HG03442 (cell line): ENCODE measurements at regions not wholly inside any gene's neighbourhood (a gene's known extent, or its start where the extent isn't known, plus 50 kb on each side); places are given as distances from the start of the nearest gene placed in this dataset.

Experiments used
- ATAC-seq: cut with Tn5 transposase; IDR thresholded peaks from one replicate; pipeline ENCODE4 v1.9.1; 2021; ENCODE audit warnings: mild to moderate bottlenecking, moderate library complexity; ENCODE audit not compliant: unreplicated experiment

DNA sequence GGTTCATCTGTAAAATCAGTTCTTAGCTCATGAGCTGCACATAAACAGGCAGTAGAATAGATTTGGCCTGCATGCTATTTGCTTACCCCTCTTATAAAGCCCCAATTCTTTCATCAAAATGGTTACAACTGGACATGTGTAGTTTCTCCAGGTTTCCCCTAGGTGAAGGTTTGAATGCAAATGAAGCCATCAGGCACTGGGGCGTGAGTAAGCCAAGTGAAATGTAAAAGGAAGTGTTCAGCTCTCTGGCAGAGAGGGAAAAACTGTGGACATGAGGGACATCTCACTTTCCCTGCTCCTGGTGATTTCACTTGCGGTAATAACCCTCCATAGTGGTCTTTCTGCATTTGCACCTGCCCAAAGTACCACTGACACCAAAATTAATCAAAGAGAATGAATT lies 1402.3 kb upstream of the LRRTM1 start:
- no peak for ATAC-seq

DNA sequence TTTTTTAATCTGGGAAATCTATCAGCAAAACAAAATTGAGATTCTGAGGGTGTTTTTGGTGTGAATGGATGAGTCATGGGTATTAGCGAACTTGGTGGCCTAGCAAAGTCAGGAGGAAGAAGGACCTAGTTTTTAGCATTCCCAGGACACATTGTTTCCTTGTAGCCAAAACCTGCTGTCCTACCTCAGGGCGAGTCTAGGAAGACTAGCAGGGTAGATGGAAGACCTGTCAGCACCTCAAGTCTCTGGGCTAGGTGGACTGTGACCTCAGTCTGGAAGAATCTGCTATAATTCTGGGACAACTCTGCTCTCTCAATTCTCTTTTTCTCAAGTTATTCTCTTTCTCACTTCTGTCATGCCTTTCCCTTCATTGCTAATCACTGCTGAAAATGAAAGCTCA lies 1399.3 kb upstream of the LRRTM1 start:
- no peak for ATAC-seq

DNA sequence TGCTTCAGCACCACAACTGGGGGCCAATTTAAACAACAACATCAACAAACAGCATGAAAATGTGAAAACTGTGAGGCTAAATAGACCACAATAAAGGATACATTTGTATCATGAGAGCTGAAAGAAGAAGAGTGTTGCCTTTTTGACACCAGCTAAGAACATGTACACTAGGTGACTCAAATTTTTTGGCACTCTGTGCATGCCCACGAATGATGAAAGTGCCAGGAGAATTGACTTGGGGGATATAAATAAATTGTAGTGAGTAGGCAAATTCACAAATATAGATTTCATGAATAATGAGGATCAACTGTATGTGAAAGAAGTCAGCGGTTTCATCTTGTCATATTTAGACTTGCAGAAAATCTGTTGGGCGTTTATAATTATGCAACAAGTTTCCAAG lies 1388.0 kb upstream of the LRRTM1 start:
- ATAC-seq, result no peak

DNA sequence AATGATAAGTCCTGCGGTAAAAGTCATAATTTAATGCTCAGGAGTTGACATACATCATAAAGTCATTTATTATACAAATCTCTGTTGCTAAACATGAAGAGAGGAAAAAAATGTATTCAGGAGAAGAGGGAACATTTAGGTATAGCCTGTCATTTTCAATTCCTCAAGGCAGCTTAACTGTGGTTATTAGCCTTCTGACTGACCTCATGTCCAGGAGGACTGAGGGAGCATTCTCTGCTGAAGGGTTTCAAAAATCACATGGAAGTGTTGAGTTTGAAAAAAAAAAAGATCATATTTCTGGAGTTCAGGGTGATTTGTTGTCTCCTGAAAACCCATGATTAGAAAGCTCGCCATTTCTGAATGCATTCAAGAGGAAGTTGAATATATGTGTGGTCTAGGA lies 1371.1 kb upstream of the LRRTM1 start:
- no peak for ATAC-seq

DNA sequence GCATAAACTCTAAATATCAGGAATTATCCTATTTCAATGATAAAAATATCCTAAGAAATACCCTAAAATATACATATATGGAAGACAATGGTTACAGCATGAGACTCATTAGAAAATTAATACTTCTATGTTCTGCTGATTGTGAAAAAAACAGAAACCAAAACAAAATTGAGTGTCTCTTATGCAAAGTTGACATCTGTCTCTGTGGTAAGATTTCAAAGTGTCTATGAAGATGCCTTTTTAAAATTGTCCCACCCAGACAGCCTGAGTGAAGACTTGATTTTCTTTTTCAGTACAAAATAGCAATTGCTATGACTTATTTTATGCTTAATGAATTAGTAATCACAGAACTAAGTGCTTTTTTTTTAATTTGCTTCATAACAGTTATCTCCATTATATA lies 1368.4 kb upstream of the LRRTM1 start:
- no peak for ATAC-seq

DNA sequence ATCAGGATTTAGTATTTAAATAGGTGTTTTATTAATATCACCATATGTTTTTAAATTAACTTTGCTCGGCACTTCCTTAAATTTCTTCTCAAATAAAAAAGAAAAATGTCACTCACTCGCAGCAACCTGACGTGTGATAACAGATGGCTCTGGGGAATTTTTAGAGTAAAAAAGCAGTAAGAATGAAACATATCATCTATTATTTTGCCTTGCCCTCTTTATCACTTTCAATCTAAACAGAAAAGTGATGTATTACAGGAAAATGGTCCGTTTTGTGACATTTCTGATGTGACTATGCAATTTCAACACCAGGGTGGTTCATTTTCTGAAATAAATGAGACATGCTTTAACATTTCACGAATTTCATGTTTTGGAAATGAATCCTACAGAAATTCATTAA lies 1368.0 kb upstream of the LRRTM1 start:
- no peak for ATAC-seq

DNA sequence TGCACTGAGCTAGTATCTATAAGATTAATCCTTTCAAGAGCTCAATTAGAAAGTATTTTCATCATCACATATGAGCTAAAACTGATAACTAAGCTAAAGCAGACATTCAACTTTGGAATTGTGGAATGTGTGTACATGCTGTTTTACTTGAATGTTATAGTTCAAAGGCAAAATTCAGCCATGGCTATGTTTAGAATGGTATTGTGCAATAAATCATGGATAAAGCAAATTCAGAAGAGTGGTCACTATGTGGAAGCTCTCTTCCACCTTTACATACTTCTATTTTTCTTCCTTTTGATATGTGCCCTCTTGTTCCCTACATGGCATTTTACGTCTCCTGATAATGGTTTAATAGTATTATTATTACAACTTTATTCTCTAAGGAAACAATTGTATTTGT lies 1366.3 kb upstream of the LRRTM1 start:
- ATAC-seq, result no peak

DNA sequence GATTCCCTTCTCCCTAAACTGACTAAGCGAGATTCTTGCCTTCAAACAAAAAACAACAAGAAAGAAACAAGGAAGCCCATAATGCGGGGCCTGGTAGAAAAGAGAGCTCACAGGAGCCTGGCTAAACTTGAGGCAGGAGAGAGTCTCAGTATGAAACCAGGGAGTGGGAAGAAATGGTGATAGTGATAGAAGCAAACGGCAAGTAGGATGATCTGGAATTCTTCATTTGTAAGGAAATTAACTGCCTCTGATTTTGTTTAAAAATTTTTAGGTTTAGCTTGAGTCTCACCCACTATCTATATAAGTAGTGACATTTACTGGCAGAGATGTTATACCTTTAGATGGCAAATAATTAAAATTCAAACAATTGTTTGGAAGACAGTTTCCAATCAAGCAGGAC lies 1356.5 kb upstream of the LRRTM1 start:
- no peak for ATAC-seq

DNA sequence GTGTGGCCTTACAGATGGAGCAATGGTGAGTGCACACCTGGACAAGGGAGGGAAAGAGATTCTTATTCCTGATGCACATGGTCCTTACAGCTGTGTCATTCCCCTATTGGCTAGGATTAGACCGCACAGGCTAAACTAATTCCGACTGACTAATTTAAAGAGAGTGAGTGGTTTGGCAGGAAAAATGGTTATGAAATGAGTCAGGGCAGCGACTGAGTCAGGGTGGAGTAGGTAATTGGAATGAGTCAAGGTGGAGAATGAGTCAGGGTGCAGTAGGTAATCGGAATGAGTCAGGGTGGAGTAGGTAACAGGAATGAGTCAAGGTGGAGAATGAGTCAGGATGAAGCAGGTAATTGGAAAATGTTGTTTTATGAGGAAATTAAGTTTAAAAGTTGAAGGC lies 1353.7 kb upstream of the LRRTM1 start:
- no peak for ATAC-seq

DNA sequence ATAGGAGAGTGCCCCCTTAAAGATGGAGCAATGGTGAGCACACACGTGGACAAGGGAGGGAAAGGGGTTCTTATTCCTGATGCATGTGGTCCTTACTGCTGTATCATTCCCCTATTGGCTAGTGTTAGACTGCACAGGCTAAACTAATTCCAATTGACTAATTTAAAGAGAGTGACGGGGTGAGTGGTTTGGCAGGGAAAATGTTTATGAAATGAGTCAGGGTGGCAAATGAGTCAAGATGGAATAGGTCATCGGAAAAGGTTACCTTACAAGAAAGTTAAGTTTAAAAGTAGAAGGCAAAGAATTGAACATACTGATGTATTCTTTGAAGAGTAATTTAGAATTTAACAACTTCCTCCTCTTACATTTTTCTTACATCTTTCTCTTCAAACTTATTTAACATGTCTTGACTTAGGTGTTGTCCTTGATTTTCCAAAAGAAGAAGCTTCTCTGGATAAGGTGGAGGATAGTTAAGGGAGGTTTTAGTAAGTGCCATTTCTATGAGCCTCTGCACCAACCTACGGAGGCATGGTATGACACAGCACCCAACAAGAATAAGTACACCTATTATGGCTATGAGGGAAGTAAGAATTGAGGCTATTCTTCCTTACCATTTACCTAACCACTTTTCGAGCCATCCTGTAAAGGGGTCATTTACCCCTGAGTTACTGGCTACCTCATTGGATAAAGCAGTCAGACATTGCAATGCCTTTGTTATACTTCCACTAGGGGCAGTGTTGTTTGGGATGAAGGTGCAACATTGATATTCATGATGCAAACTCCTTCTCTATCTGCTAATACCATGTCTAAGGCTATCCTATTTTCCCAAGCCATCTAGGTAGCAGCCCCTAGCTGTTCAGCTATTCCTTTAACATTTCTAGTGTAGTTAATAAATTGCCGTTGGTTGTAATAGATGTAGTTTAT lies 1345.8 kb upstream of the LRRTM1 start:
- no peak for ATAC-seq

DNA sequence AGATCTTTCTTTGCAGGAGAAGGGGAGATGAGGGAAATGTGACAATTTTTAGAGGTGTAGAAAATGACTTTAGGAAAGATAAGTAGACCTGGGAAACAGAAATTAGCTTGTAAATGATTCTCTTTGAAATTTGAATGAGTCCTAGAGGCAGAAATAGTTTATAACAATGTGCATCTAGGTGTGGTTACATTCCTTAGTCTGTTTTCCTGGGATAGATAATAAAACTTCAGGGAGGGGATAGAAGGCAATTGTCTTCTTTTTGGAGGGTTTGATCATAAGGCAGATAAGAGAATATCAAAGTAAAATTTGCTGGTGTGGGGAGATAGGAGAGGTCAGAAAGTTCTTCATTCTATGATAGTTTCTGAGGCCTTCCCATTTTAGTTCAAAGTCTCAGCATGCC lies 1344.3 kb upstream of the LRRTM1 start:
- ATAC-seq, result no peak

DNA sequence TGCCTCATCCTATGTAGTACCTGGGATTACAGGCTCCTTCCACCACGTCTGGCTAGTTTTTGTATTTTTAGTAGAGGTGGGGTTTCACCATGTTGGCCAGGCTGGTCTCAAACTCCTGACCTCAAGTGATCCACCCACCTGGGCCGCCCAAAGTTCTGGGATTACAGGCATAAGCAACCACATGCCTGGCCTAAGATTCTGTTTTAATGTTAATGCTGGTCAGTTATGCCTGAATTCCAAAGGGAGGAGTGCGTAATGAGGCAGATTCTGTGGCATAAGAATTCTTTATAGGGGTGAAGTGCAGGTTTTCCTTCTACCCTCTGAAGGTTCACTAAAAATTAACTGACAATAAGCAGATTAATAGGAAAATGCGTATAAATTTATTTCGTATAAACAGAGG lies 1343.8 kb upstream of the LRRTM1 start:
- ATAC-seq, result no peak

DNA sequence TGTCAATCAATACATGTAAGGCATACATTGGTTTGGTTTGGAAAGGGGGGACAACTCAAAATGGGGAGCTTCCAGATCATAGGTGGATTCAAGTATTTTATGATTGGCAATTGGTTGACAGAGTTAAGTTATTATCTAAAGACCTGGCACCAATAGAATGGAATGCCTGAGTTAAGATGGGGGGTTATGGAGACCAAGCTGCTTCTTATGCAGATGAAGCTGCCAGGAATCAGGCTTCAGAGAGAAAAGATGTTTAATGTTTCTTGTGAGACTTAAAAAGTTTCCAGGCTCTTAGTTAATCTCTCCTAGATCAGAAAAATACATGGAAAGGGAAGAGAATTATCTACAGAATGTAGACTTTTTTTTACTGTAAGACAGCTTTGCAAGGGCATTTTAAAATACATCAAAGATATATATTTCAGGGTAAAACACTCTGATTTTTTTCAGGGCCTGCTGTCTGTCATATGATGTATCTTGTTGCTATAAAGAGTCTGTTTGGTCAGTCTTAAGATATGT lies 1343.2 kb upstream of the LRRTM1 start:
- ATAC-seq, result no peak

DNA sequence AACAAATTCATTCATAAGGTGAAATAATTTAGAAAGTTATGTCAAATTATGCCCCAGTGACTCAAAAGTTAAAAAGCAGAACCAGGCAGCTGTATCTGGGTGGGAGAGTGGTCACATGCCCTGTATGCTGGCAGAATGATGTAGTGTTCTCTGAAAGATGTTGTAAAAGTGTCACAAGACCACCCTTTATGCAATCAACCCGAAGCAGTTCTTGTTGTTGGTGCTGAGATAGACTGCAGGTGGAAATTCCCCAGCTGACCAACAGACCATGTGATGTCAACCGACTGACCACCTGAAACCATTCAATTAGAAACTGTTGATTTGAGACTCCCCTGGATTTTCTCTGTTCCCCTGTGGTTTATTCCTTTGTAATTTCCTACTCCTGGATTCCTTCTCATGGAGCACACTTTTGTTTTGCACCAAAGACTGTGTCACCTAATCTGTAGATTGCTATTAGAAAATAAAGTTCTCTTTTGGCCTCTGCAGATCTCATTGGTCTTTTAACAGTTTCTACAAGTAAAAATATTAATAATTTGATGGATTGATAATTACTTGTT lies 1341.3 kb upstream of the LRRTM1 start:
- ATAC-seq, result no peak

DNA sequence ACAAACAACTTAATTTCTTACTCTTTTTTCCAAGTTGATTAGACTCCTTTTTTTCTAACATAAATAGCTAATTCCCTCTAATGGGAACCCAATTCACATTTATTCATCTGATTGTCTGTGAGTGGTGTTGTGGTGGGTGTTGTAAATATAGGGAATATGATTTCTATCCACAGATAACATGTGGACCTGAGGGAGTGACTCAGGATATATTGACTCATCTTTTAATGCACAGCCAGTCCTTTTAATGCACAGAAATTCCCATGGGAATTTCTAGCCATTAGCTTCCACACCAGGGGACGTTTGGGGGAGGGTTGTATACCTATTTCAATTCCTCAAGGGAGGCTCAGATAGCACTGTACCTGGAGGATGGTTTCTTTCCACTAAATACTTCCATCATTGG lies 1339.6 kb upstream of the LRRTM1 start:
- ATAC-seq, result no peak

DNA sequence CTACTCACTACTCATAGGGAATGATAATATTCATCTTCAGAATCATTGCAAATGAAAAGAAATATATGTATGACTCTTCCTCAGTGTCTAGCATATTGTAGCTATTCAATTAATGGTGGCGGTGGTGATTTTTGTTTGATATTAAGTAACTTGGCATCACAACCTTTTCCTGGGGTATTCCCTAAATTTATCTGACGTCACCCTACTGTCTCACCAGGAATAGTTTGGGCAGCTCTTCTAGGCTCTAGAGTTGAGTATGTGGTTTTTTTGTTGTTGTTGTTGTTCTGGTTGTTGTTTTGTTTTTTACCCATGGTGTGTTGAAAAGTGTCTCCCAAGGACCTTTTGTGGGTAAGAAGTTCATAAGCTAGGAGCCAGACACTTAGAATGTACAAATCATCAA lies 1320.3 kb upstream of the LRRTM1 start:
- ATAC-seq, result no peak

DNA sequence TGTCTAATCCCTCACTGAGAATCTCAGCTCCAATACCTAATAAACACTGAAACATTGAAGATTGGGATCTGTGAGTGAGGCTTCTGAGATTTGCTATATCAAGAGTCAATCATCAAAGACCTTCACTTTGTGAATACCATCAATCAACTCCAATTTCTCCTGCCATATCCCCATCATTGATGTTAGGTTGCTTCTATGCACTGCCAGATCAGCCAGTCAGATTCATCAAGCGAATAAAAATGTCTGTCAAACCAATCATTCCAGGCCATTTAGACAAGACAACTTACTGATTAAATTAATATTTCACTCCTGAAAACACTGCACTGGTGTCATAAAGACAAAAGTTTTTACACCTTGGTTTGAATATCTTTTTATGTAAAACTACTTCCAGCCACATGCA lies 1295.5 kb upstream of the LRRTM1 start:
- no peak for ATAC-seq

DNA sequence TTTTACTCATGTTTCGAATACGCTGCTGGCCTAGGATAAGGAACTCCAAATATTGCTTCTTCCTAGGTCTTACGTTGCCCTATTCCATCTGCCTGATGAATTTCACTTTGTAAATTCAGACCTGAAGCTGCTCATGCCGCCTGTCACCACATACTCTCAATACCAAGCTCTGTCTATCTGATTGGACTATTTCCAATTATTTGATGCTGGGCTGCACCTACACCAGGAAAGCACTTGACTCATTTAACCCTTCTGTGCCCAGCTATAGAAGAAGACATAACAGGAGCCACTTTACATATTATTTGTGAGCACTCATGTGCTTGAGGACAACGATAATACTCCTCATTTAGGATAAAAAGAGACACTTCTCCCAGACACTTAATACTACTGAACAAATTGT lies 1293.9 kb upstream of the LRRTM1 start:
- ATAC-seq, result no peak

DNA sequence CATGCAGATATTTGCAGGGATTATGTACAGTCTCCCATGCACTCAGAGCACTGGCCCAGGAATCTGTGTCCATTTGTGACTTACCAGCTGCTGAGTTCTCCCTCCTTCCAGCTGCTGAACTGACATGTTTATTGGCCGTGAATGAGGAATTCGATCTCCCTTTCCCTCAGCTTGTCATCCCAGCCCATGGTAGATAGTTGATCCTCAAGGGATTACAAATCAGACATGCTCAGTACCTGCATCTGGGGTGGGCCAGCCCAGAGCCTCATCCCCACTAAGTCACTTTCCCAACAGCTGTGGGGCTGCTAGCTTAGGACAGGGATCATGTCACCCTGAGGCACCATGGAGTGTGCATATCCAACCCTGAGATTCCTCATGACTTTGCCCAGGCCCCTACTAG lies 1284.9 kb upstream of the LRRTM1 start:
- ATAC-seq, result no peak

DNA sequence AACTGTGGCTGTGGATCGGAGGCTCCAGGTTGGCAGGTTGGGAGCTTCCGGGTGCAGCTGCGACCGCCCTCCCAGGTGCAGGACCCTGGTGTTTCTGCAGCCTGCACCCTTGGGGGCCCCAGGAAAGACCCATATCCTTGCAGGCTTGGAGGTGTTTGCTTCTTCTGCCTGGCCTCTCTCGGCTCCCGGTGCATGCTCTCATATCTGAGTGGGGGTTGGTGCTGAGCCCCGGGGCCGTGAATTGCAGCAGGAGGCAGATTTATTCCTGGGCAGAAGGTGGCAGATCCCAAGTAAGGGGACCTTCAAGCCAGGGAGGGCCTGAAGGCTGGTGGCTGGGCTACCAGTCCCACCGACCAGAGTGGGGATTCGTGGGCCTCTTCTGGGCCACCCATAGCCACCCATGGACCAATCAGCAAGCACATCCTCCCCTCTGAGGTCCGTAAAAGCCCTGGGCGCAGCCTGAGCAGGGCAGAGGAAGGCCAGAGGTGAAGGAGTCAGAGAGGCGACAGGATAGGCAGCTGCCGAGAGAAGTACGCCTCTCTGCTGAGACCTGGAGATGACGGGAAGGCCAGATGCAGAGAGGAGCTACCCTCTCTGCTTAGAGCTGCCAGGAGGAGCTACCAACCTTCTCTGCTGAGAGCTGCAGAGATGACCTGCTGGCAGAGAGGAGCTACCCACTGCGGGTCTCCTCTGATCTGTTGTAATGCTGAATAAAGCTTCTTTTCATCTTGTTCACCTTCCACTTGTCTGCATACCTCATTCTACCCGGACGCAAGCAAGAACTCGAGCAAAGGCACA lies 1279.0 kb upstream of the LRRTM1 start:
- ATAC-seq, result no peak

DNA sequence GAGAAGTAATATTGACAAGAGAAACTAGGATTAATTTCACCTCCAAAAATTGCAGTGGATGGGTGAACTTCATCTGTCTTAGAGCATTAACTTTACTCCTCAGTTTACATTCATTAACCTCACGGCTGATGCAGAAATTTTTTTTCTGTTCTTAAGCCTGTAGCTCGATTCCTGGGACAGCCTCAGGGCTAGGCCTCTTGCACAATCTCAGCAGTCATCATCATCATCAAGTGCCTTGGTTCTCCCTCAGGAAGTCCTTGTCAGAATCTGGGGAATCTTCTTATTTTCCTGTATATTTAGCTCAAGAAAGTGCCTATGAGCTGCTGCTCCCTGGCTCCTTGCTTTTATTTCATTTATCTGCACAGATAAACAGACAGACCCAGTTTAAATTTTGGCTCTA lies 1272.2 kb upstream of the LRRTM1 start:
- no peak for ATAC-seq
